SU-DHL-6 (cell line): ENCODE measurements at regions not wholly inside any gene's neighbourhood (a gene's known extent, or its start where the extent isn't known, plus 50 kb on each side); places are given as distances from the start of the nearest gene placed in this dataset.

Experiments
- H2AFZ ChIP-seq: fragments of 200-600 bp; sonication (generic); 2 replicates; pipeline ENCODE4 v1.6.1; 2014; ENCODE audit warnings: low read depth, mild to moderate bottlenecking, moderate library complexity, mixed read lengths, antibody characterized with exemption, low read length; ENCODE audit not compliant: severe bottlenecking
- H3F3A ChIP-seq: fragments of 200-600 bp; shearing (Covaris generic); 2 replicates; pipeline ENCODE4 v1.6.0; 2016; ENCODE audit warnings: antibody characterized with exemption, mild to moderate bottlenecking; ENCODE audit not compliant: insufficient read depth
- H3K27ac ChIP-seq: fragments of 200-600 bp; sonication (generic); 2 replicates; pipeline ENCODE4 v1.5.1; 2016; ENCODE audit warnings: low read depth, mild to moderate bottlenecking, low read length, moderate library complexity, mixed read lengths
- H3K27me3 ChIP-seq: fragments of 200-600 bp; sonication (generic), shearing (Covaris generic); 2 replicates; pipeline ENCODE4 v1.6.0; 2014; ENCODE audit warnings: mild to moderate bottlenecking, low read length
- H3K36me3 ChIP-seq: fragments of 200-600 bp; sonication (generic); 2 replicates; pipeline ENCODE4 v1.6.1; 2014; ENCODE audit warnings: mild to moderate bottlenecking, low read length, mixed read lengths
- H3K4me2 ChIP-seq: fragments of 300-600, 200-600 bp; shearing (Covaris generic), sonication (generic); 2 replicates; pipeline ENCODE4 v1.6.0; 2014; ENCODE audit warnings: low read length, low read depth, mild to moderate bottlenecking; ENCODE audit not compliant: poor library complexity, severe bottlenecking
- H3K4me3 ChIP-seq: fragments of 200-600 bp; sonication (generic); 2 replicates; pipeline ENCODE4 v1.5.1; 2014; ENCODE audit warnings: antibody characterized with exemption, low read length, mild to moderate bottlenecking, mixed read lengths; ENCODE audit not compliant: insufficient read depth, poor library complexity, severe bottlenecking
- H3K79me2 ChIP-seq: fragments of 200-600 bp; sonication (generic); 2 replicates; pipeline ENCODE4 v1.6.1; 2014; ENCODE audit warnings: mild to moderate bottlenecking, low read length, moderate library complexity; ENCODE audit not compliant: insufficient read depth
- H3K9ac ChIP-seq: fragments of 200-600 bp; sonication (generic); 2 replicates; pipeline ENCODE4 v1.7.0; 2014; ENCODE audit warnings: mild to moderate bottlenecking, low read length
- H3K9me2 ChIP-seq: fragments of 200-600 bp; sonication (generic); replicated peaks from 2 replicates; pipeline ENCODE4 v1.6.1; 2014; ENCODE audit warnings: low read length; ENCODE audit not compliant: insufficient read depth
- H3K9me3 ChIP-seq: fragments of 200-600 bp; sonication (generic); 2 replicates; pipeline ENCODE4 v1.6.1; 2014; ENCODE audit warnings: low read length, mixed read lengths; ENCODE audit not compliant: insufficient read depth
- H4K20me1 ChIP-seq: fragments of 200-600 bp; sonication (generic); 2 replicates; pipeline ENCODE4 v1.6.1; 2014; ENCODE audit warnings: low read depth, mild to moderate bottlenecking, antibody characterized with exemption, low read length, moderate library complexity, mixed read lengths
- EZH2phosphoT487 ChIP-seq: fragments of 200-600 bp; sonication (generic), shearing (Covaris generic); conservative IDR thresholded peaks from 2 replicates; pipeline ENCODE4 v1.6.1; 2018; ENCODE audit warnings: mild to moderate bottlenecking, antibody characterized with exemption, low read length, moderate library complexity, mixed read lengths
- TF ChIP-seq, protein P1 (sequence below): fragments of 200-600 bp; sonication (generic); IDR thresholded peaks from one replicate; pipeline ENCODE4 v1.5.1; 2017; ENCODE audit warnings: antibody characterized with exemption, mild to moderate bottlenecking, low read length, moderate library complexity; ENCODE audit not compliant: insufficient read depth, poor library complexity, severe bottlenecking

DNA sequence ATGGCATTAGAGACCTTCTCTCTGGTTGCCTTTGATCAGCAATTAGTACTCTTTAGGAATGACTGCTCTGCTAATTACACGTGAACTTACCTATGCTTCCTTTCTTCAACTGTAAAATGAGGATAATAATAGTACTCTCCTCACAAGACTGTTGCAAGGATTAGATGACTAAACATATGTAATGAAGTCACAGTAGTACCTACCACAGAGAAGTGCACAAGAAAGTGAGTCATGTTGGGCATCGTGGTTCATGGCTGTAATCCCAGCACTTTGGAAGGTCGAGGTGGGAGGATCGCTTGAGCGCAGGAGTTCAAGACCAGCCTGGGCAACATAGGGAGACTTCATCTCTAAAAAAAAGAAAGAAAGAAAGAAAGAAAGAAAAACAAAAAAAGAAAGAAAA lies 68.1 kb upstream of the AK4 start:
- Histone ChIP-seq H3K9ac (no peak overlapping the region), H3K4me3 (no peak overlapping the region), H3K27me3 (no peaks in the 10 kb centered on the region), H3K36me3 (no peaks in the 10 kb centered on the region), H4K20me1 (no peaks in the 10 kb centered on the region), H3K9me2 (no peaks in the 10 kb centered on the region), H2AFZ (no peak overlapping the region), H3K4me2 (no peak overlapping the region), H3K27ac (no peak overlapping the region), H3K9me3 (no peaks in the 10 kb centered on the region), H3K79me2 (no peaks in the 10 kb centered on the region), H3F3A (no peaks in the 10 kb centered on the region)
- TF ChIP-seq EZH2phosphoT487: no peak
- TF ChIP-seq, protein P1, sequence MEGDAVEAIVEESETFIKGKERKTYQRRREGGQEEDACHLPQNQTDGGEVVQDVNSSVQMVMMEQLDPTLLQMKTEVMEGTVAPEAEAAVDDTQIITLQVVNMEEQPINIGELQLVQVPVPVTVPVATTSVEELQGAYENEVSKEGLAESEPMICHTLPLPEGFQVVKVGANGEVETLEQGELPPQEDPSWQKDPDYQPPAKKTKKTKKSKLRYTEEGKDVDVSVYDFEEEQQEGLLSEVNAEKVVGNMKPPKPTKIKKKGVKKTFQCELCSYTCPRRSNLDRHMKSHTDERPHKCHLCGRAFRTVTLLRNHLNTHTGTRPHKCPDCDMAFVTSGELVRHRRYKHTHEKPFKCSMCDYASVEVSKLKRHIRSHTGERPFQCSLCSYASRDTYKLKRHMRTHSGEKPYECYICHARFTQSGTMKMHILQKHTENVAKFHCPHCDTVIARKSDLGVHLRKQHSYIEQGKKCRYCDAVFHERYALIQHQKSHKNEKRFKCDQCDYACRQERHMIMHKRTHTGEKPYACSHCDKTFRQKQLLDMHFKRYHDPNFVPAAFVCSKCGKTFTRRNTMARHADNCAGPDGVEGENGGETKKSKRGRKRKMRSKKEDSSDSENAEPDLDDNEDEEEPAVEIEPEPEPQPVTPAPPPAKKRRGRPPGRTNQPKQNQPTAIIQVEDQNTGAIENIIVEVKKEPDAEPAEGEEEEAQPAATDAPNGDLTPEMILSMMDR: no peak

DNA sequence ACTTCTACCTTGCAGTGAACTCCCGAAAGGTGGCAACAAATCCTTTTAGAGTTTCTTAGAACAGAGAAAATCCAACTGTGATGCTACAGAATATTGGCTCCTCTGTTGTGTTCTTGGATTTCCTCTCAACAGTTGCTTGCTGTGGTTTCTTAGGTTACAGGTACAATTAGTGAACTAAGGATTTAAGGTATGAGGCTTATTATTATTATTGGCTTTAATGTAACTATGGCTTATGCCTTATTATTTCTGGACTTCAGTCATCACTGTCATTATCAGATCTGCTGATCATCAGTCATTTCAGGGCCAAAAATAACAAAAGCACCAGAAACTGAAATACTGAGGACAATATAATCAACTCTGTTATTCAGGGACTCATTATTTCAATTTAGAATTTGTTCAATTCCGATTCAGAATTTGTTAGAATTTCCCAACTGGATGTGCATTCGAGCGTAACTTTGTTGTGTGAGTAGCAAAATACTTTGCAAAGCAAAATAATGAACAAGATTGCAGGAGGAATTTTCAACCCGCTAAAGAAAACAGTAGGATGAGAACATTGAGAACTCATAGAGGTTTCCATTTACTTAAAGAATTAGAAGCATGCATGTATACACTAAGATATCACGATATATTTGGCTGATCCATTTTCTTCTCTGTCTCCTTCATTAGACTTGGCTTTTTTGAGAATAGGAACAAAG lies 65.5 kb upstream of the AK4 start:
- H3F3A ChIP-seq: no peaks in the 10 kb centered on the region
- H3K9ac ChIP-seq: no peak overlapping the region
- no peak for TF ChIP-seq EZH2phosphoT487
- TF ChIP-seq, protein P1: no peak
- H4K20me1 ChIP-seq: no peaks in the 10 kb centered on the region
- H3K27me3 ChIP-seq: no peaks in the 10 kb centered on the region
- H3K27ac ChIP-seq: no peak overlapping the region
- H3K4me3 ChIP-seq: no peak overlapping the region
- H3K36me3 ChIP-seq: no peaks in the 10 kb centered on the region
- H3K9me2 ChIP-seq: no peaks in the 10 kb centered on the region
- H2AFZ ChIP-seq: no peak overlapping the region
- no peaks in the 10 kb centered on the region for H3K79me2 ChIP-seq
- no peaks in the 10 kb centered on the region for H3K9me3 ChIP-seq
- no peak overlapping the region for H3K4me2 ChIP-seq

DNA sequence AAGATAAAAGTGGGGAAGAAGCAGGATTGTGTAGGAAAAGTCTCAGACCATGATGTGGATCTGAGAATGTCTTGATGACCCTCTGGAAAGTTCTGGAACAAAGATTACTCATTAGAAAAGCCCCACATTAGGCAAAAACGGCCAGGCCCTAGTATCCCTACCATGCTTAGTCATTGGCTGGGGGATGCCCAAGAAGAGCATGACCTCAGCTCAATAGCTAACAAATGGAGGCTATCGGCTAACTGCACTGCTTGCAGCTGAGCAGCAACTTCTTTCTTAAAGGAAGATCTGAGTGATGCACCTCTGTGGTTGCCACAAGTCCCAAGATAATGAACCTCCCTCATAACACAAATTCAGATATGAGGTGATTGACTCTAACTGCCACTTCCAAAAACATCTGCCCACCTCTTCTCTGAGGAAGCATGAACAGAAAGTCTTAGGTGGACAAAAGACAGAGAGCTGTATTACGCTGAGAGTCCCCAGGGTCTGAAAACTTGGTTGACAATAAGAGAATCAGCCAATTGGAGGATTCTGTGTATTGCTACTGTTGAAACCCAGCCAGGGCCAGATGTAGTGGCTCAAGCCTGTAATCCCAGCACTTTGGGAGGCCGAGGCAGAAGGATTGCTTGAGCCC lies 64.6 kb upstream of the AK4 start:
- TF ChIP-seq, protein P1: no peak
- TF ChIP-seq EZH2phosphoT487: no peak
- H3K79me2 ChIP-seq: no peaks in the 10 kb centered on the region
- no peaks in the 10 kb centered on the region for H3F3A ChIP-seq
- H2AFZ ChIP-seq: no peak overlapping the region
- no peaks in the 10 kb centered on the region for H4K20me1 ChIP-seq
- H3K36me3 ChIP-seq: no peaks in the 10 kb centered on the region
- H3K27ac ChIP-seq: no peak overlapping the region
- no peaks in the 10 kb centered on the region for H3K9me3 ChIP-seq
- H3K27me3 ChIP-seq: no peaks in the 10 kb centered on the region
- H3K4me2 ChIP-seq: no peak overlapping the region
- H3K4me3 ChIP-seq: no peak overlapping the region
- H3K9me2 ChIP-seq: no peaks in the 10 kb centered on the region
- H3K9ac ChIP-seq: no peak overlapping the region
